B cell (primary cell): ENCODE measurements at regions not wholly inside any gene's neighbourhood (a gene's known extent, or its start where the extent isn't known, plus 50 kb on each side); places are given as distances from the start of the nearest gene placed in this dataset.

Source experiments
- ATAC-seq: fragments of 200-7000 bp; cut with Tn5 transposase; one replicate; pipeline ENCODE4 v1.10.0; 2021; ENCODE audit warnings: low read depth, mild to moderate bottlenecking, moderate number of reproducible peaks, moderate library complexity
- CTCF ChIA-PET: fragments of 350-600 bp; sonication (Branson Sonifier 250); formaldehyde crosslinking; loops from one replicate; lab custom pipeline; 2021; ENCODE audit warnings: antibody characterized with exemption, inconsistent platforms; lab: Charles Lee
- POLR2A ChIA-PET: fragments of 350-600 bp; sonication (Branson Sonifier 250); formaldehyde crosslinking; loops from one replicate; lab custom pipeline; 2021; ENCODE audit warnings: antibody characterized with exemption; lab: Charles Lee
- DNase-seq: peaks from one replicate; pipeline ENCODE4 v3.0.0; 2013
- H2AFZ ChIP-seq: 2 replicates; pipeline ENCODE4 v1.6.1; 2012; ENCODE audit warnings: mild to moderate bottlenecking, low read depth, low read length; ENCODE audit not compliant: insufficient read depth, poor library complexity, severe bottlenecking
- H3K27ac ChIP-seq, 2 donors: 1 replicate in 1 of 2; 2 replicates in 1 of 2; pipeline ENCODE4 v1.5.1; 2012 to 2013; ENCODE audit warnings: low read length in 2 of 2, mild to moderate bottlenecking in 2 of 2, moderate library complexity in 1 of 2
- H3K27me3 ChIP-seq, 4 experiments: fragments of 200-600 bp in 1 of 4; sonication (generic) in 1 of 4; replicated peaks in 1 of 4; 1 replicate in 2 of 4; 2 replicates in 2 of 4; pipeline versions ENCODE4 v1.6.1 to v1.7.0; 2013 to 2016; ENCODE audit warnings: low read length in 3 of 4, mild to moderate bottlenecking in 2 of 4, mixed read lengths in 1 of 4, moderate library complexity in 1 of 4; ENCODE audit not compliant: insufficient read depth in 4 of 4, control insufficient read depth in 3 of 4; ENCODE audit errors: control extremely low read depth in 1 of 4
- H3K36me3 ChIP-seq, 2 experiments: replicated peaks in 1 of 2; 1 replicate in 1 of 2; 2 replicates in 1 of 2; pipeline versions ENCODE4 v1.6.1 to v1.7.1; 2013; ENCODE audit warnings: low read length in 1 of 2; ENCODE audit not compliant: insufficient read depth in 2 of 2, control insufficient read depth in 1 of 2; ENCODE audit errors: control extremely low read depth in 1 of 2, extremely low read depth in 1 of 2
- H3K4me1 ChIP-seq, 2 donors: fragments of 200-600 bp in 1 of 2; sonication (generic) in 1 of 2; 1 replicate in 1 of 2; 2 replicates in 1 of 2; pipeline versions ENCODE4 v1.5.1 to v1.6.1; 2013 to 2017; ENCODE audit warnings: low read length in 2 of 2; ENCODE audit not compliant: control insufficient read depth in 2 of 2, insufficient read depth in 2 of 2
- H3K4me2 ChIP-seq: replicated peaks from 2 replicates; pipeline ENCODE3; 2012; ENCODE audit warnings: mild to moderate bottlenecking, low read depth, low read length; ENCODE audit not compliant: poor library complexity, severe bottlenecking
- H3K4me3 ChIP-seq, 5 experiments: fragments of 200-600 bp in 1 of 5; sonication (generic) in 1 of 5; 1 replicate in 3 of 5; 2 replicates in 2 of 5; pipeline versions ENCODE4 v1.5.1 to v1.7.0; 2011 to 2016; ENCODE audit warnings: low read length in 4 of 5, mild to moderate bottlenecking in 4 of 5, low read depth in 2 of 5, control low read depth in 1 of 5, moderate library complexity in 1 of 5; ENCODE audit not compliant: insufficient read depth in 1 of 5; ENCODE audit errors: control extremely low read depth in 1 of 5, extremely low read depth in 1 of 5
- H3K79me2 ChIP-seq: fragments of 200-600 bp; sonication (generic); one replicate; pipeline ENCODE4 v1.6.0; 2016; ENCODE audit warnings: low read length; ENCODE audit not compliant: control insufficient read depth, insufficient read depth
- H3K9ac ChIP-seq: fragments of 200-600 bp; sonication (generic); 2 replicates; pipeline ENCODE4 v1.6.1; 2017; ENCODE audit warnings: mild to moderate bottlenecking, low read length, moderate library complexity
- H3K9me3 ChIP-seq, 3 donors: one replicate each; pipeline versions ENCODE4 v1.6.1 to v1.7.1; 2013; ENCODE audit warnings: low read length in 2 of 3; ENCODE audit not compliant: control insufficient read depth in 2 of 3, insufficient read depth in 1 of 3; ENCODE audit errors: control extremely low read depth in 1 of 3
- H4K20me1 ChIP-seq: 2 replicates; pipeline ENCODE4 v1.6.0; 2012; ENCODE audit warnings: mild to moderate bottlenecking, low read length; ENCODE audit not compliant: insufficient read depth, control insufficient read depth, poor library complexity, severe bottlenecking
- H3K27ac Mint-ChIP-seq: one replicate; pipeline ENCODE4 v1.8.0; 2021; ENCODE audit warnings: mixed read lengths
- H3K27me3 Mint-ChIP-seq: one replicate; pipeline ENCODE4 v1.8.0; 2021; ENCODE audit warnings: mixed read lengths
- H3K4me1 Mint-ChIP-seq: one replicate; pipeline ENCODE4 v1.8.0; 2021; ENCODE audit warnings: mixed read lengths
- H3K4me3 Mint-ChIP-seq: one replicate; pipeline ENCODE4 v1.8.0; 2021; ENCODE audit warnings: mixed read lengths
- H3K9me3 Mint-ChIP-seq: one replicate; pipeline ENCODE4 v1.8.0; 2022; ENCODE audit warnings: mixed read lengths; ENCODE audit not compliant: insufficient read depth
- CTCF ChIP-seq: fragments of 200-600 bp; IDR thresholded peaks from one replicate; pipeline ENCODE4 v1.8.0; 2022; ENCODE audit warnings: antibody characterized with exemption, mild to moderate bottlenecking
- EZH2 ChIP-seq: IDR thresholded peaks from 2 replicates; pipeline ENCODE4 v1.6.1; 2012; ENCODE audit warnings: borderline replicate concordance, low read depth, mild to moderate bottlenecking, moderate library complexity, low read length; ENCODE audit not compliant: insufficient read depth, poor library complexity, severe bottlenecking
- WGBS: methylation state at CpG from one replicate; pipeline ENCODE4 v1.1.5; 2013; ENCODE audit warnings: missing lambda C conversion rate; ENCODE audit not compliant: insufficient coverage; 5-methylcytosine and 5-hydroxymethylcytosine counted together
- intact Hi-C: fragments of 100-400 bp; cut with micrococcal nuclease; formaldehyde crosslinking; loops from one replicate; pipeline ENCODE4 v1.10.0; 2022

DNA sequence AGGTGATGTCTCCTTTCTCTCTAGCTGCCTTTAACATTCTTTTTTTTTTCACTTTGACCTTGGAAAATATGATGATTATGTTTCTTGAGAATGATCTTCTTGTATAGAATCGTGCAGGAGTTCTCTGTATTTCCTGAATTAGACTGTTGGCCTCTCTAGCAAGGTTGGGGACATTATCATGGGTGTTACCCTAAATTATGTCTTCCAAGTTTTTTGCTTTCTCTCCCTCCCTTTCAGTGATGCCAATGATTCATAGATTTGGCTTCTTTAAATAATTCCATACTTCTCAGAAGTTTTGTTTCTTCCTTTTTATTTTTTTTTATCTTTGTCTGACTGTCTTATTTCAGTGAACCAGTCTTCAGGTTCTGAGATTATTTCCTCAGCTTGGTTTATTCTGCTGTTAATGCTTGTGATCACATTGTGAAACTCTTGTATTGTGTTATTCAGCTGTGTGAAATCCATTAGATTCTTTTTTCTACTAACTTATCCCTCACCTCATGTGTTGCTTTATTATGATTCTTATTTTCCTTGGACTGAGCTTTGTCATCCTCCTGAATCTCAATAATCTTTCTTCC is 268.4 kb upstream of the NRIP1 start:
- no CpG with 5 or more reads among the region's 1 CpG for WGBS
- H2AFZ ChIP-seq, result no peak overlapping the region
- POLR2A ChIA-PET, result no interaction called here

GRCh38 chr21:15333951-15334350 is 269.2 kb upstream of the NRIP1 start:
- Mint-ChIP-seq H3K9me3 (no peaks in the 10 kb centered on the region), H3K4me1 (no peaks in the 10 kb centered on the region), H3K4me3 (no peak overlapping the region), H3K27me3 (peaks cover 4% of the 10 kb centered on the region), H3K27ac (no peak overlapping the region)
- no peak for TF ChIP-seq EZH2
- no peak for TF ChIP-seq CTCF
- Histone ChIP-seq H3K9ac (no peak overlapping the region), H3K9me3 (no peaks in the 10 kb centered on the region), H3K27ac (no peak overlapping the region), H4K20me1 (no peaks in the 10 kb centered on the region), H3K27me3 (no peaks in the 10 kb centered on the region), H3K79me2 (no peaks in the 10 kb centered on the region), H3K4me1 (no peaks in the 10 kb centered on the region), H3K4me3 (no peak overlapping the region), H3K36me3 (no peaks in the 10 kb centered on the region), H2AFZ (no peak overlapping the region), H3K4me2 (no peak overlapping the region)
- ATAC-seq, result no peak
- ChIA-PET CTCF (no interaction called here), POLR2A (no interaction called here)
- no peak for DNase-seq
- WGBS, result 78% methylated on average over 1 of the region's 2 CpGs
- intact Hi-C loops, result no loop called here

More for the DNA sequence above, 268.4 kb upstream of the NRIP1 start:
- Mint-ChIP-seq H3K27ac (no peak overlapping the region), H3K9me3 (no peaks in the 10 kb centered on the region), H3K4me1 (no peaks in the 10 kb centered on the region), H3K27me3 (peaks cover 4% of the 10 kb centered on the region), H3K4me3 (no peak overlapping the region)
- DNase-seq, result no peak
- H3K9ac ChIP-seq, result no peak overlapping the region
- H3K27me3 ChIP-seq, result no peaks in the 10 kb centered on the region
- intact Hi-C loops, result no loop called here
- no peaks in the 10 kb centered on the region for H4K20me1 ChIP-seq
- no peaks in the 10 kb centered on the region for H3K79me2 ChIP-seq
- no peak overlapping the region for H3K4me3 ChIP-seq
- CTCF ChIA-PET, result no interaction called here
- H3K4me1 ChIP-seq, result no peaks in the 10 kb centered on the region
- no peaks in the 10 kb centered on the region for H3K9me3 ChIP-seq
- no peak overlapping the region for H3K27ac ChIP-seq
- no peaks in the 10 kb centered on the region for H3K36me3 ChIP-seq
- H3K4me2 ChIP-seq, result no peak overlapping the region
- no peak for ATAC-seq
- TF ChIP-seq CTCF, result no peak
- no peak for TF ChIP-seq EZH2
